Fibroblast of skin of right biceps (primary cell): ENCODE measurements at regions not wholly inside any gene's neighbourhood (a gene's known extent, or its start where the extent isn't known, plus 50 kb on each side); places are given as distances from the start of the nearest gene placed in this dataset.

Experiments
- DNase-seq: peaks from one replicate; pipeline ENCODE4 v3.0.0-alpha.2; 2013

GRCh38 chr7:22962775-22963350 lies 51.1 kb downstream of the HYCC1 start:
- no peak for DNase-seq

- DNase-seq, result no peak
These were observed 55.2 kb downstream of the HYCC1 start for GRCh38 chr7:22958742-22959141.

GRCh38 chr7:22954251-22954650 lies 59.7 kb downstream of the HYCC1 start:
- no peak for DNase-seq

- no peak for DNase-seq
These were observed 61.5 kb downstream of the HYCC1 start for GRCh38 chr7:22952306-22953015.

GRCh38 chr7:22949944-22950343 lies 64.0 kb downstream of the HYCC1 start:
- DNase-seq, result no peak

- no peak for DNase-seq
These were observed 64.7 kb downstream of the HYCC1 start for GRCh38 chr7:22949221-22949620.

GRCh38 chr7:22948770-22949169 lies 65.2 kb downstream of the HYCC1 start:
- DNase-seq, result no peak

- peak; percentile 54 for DNase-seq
These were observed 68.3 kb downstream of the HYCC1 start for GRCh38 chr7:22945584-22945983.

GRCh38 chr7:22944510-22944909 lies 69.4 kb downstream of the HYCC1 start:
- no peak for DNase-seq

- peak; percentile 51 for DNase-seq
These were observed 69.9 kb downstream of the HYCC1 start for GRCh38 chr7:22944022-22944421.

- no peak for DNase-seq
These were observed 71.7 kb downstream of the HYCC1 start for GRCh38 chr7:22942191-22942590.

GRCh38 chr7:22939842-22940241 lies 74.1 kb downstream of the HYCC1 start:
- no peak for DNase-seq

GRCh38 chr7:22937946-22938345 lies 76.0 kb downstream of the HYCC1 start:
- DNase-seq, result no peak

- no peak for DNase-seq
These were observed 77.7 kb downstream of the HYCC1 start for GRCh38 chr7:22936246-22936645.

- no peak for DNase-seq
These were observed 78.7 kb downstream of the HYCC1 start for GRCh38 chr7:22935269-22935668.

- peak; percentile 34 for DNase-seq
These were observed 79.4 kb downstream of the HYCC1 start for GRCh38 chr7:22934473-22935065.

- no peak for DNase-seq
These were observed 79.9 kb downstream of the HYCC1 start for GRCh38 chr7:22934023-22934422.

GRCh38 chr7:22932896-22933295 lies 81.0 kb downstream of the HYCC1 start:
- no peak for DNase-seq

- DNase-seq, result peak; percentile 30
These were observed 82.9 kb downstream of the HYCC1 start for GRCh38 chr7:22931011-22931410.

GRCh38 chr7:22922307-22922706 lies 91.6 kb downstream of the HYCC1 start:
- no peak for DNase-seq

GRCh38 chr7:22921386-22922086 lies 92.4 kb downstream of the HYCC1 start:
- no peak for DNase-seq

- DNase-seq, result no peak
These were observed 93.3 kb downstream of the HYCC1 start for GRCh38 chr7:22920672-22921071.

GRCh38 chr7:22913158-22913557 lies 90.5 kb upstream of the TOMM7 start:
- DNase-seq, result no peak

- DNase-seq, result no peak
These were observed 89.2 kb upstream of the TOMM7 start for GRCh38 chr7:22911889-22912288.
